NCI-H1092 (cell line): ENCODE measurements at regions not wholly inside any gene's neighbourhood (a gene's known extent, or its start where the extent isn't known, plus 50 kb on each side); places are given as distances from the start of the nearest gene placed in this dataset.
A peak's percentile ranks its signal among the peaks of the same experiment; 100 is the strongest.

Source experiments
- DNase-seq: peaks from one replicate; lab custom pipeline; 2025; lab: John Stamatoyannopoulos, UW

- DNase-seq, result no peak
Observed at GRCh38 chr9:16312962-16313546, 557.4 kb downstream of the BNC2 start.

GRCh38 chr9:16314476-16314875, 556.0 kb downstream of the BNC2 start:
- DNase-seq, result no peak

- no peak for DNase-seq
Observed at GRCh38 chr9:16315720-16316119, 554.8 kb downstream of the BNC2 start.

- peak; percentile 12 for DNase-seq
Observed at GRCh38 chr9:16316456-16316855, 554.0 kb downstream of the BNC2 start.

- DNase-seq, result no peak
Observed at GRCh38 chr9:16316911-16317817, 553.3 kb downstream of the BNC2 start.

- peak; percentile 79 for DNase-seq
Observed at GRCh38 chr9:16318516-16319060, 551.9 kb downstream of the BNC2 start.

- no peak for DNase-seq
Observed at GRCh38 chr9:16319646-16320045, 550.8 kb downstream of the BNC2 start.

DNA sequence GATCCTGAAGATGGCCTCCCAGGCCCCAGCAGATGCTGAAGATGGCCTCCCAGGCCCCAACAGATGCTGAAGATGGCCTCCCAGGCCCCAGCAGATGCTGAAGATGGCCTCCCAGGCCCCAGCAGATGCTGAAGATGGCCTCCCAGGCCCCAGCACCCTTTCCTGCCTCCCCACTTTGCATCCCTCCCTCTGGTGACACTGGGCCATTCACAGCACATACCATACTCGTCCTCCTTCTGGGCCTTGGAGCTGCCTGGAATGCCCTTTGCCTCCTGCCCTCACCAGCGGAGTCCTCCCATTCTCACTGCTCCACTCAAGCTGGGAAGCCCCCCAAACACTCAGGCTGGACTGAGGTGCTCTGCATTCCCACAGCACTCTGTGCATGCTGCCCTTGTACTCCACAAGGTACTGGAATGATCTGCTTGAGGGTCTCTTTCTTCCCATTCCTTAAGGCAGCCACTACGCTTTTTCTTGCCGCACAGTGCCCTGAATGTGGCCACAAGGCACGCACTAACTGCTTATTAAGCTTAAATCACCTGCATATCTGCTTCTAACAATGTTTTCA, 550.0 kb downstream of the BNC2 start:
- DNase-seq, result no peak

DNA sequence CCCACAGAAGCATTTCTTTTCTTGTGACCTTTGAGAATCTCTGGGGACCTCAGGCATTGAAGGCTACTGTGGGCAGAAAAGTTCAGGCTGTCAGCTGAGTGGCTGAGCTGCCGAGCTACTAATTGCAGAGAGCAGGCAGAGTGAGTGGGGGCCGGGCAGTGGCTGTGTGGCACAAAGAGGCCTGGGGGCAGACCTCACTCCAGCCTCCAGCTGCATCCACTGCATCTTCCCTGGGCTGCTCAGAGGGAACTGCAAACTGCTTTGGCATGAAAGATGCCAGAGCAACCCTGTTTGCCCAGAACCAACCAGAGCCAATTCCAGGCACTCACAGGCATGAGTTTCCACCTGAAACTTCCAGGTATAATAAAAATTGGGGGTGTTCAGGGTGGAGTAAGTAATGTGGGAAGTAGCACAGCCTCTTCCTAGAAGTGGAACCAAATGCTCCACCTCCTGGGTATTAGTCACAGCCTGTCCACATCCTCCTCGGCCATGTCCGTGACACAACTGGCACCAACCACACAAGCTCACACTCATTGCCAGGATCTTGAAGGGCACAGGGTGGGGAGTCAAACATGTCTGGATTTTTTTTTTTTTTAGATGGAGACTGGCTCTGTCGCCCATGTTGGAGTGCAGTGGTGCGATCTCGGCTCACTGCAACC, 548.9 kb downstream of the BNC2 start:
- no peak for DNase-seq

DNA sequence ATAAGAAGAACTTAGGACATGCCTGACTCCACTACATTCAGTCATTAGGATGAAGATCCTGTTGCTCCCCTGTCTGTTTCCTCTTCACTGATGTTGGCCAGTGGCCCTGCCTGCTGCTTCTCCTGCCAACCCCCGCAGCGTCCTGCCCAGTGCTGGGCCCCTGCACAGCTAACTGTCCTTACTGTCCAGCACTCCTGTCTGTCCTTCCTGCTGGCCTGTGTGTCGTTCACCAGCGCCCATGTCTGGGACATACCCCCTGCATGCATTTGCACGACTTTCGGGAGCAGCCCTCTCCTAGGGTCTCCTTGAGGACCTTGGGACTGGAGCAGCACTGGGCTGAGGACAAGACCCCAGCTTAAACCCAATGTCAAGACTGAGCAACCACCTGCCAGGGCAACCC, 547.6 kb downstream of the BNC2 start:
- no peak for DNase-seq

DNA sequence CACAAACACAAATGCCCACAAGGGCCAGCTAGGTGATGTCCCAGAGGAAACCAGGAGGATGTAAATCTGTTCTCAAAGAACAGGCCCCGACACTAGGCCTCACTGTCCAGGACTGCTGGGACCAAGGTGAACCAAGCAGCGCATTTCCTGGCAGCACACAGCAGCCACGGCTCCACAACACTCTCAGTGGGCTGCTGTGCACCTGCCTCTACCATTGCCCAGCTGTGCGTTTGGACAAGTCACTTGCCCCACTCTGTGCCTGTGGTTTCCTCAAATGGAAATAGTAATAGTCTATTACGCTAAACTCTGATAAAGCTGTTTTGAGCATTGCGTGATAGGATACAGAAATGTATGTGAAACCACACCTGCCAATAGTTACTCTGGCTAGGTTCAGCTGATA, 544.5 kb downstream of the BNC2 start:
- no peak for DNase-seq

DNA sequence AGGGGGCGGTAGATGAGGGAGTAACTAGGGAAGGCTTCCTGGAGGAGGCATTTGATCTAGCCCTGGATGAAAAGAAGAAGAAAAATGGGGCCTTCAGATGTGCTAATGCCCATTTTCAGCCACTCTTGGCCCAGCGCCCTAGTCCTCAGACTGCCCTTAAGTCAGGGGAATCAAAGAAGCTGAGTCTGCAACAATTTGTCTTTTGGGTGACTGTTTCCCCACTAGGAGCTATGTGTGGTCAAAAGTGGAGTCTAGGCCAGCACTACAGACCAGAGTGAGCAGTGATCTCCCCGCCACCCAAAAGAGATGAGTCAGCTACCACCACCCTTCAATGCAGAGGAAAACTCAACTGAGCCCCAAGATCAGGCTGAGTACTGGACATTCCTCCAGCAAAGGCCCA, 542.1 kb downstream of the BNC2 start:
- no peak for DNase-seq

DNA sequence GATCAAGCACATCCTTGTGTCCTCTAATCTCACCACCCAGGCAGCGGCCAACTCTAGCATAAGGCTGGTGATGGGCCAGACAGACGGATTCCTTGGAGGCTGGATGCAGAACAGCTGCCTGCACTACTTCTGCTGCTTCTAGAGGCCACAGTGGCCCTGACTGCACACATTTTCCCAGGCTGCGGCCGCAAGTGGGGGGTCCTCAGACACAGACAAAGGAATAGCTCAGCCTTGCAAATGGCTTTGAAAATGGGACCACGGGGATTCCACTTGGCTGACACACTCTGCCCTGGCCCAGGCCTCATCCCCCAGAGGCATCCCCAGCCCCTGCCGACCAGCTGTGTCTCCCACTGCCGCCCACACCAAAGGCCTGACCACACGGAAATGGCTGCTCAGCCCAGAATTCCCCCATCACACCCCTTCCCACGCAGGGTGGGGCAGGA, 540.8 kb downstream of the BNC2 start:
- DNase-seq, result no peak

DNA sequence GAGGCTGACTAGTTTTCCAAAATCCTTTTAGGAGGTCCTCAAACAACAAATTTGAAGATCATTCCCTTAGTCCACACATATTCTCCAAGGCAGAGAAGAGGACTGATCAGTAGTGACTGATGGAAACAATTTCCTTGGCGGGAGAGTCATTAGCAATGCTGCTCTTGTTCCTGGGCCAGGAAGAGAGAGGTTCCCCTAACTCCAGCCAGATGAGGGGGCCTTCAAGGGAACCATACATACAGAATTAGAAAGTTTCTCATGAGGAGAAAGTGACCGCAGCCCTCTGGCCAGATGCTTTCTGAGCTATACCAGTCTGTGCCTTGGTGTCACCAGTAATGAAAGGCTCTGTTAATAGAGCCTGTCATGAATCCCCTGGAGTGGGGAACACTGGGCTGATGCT, 539.4 kb downstream of the BNC2 start:
- no peak for DNase-seq

- DNase-seq, result no peak
Observed at GRCh38 chr9:16331527-16331926, 538.9 kb downstream of the BNC2 start.

DNA sequence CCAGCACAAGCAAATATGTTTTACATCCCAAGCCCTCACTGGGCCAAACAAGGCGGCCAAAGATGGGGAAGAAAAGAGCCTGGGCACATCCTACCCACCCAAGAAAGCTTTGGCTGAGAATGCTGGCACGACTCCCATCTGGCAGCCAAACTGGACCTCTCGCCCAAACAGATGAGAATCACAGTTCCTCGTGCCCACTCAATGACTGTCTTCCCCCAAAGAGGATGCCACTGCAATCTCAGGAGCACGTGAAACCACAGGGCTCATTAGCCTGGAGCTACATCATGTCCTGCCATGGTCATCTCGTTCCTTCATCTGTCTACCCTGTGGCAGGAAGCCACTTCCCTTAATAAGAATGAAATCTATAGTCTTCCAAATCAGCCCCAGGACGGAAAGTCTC, 536.8 kb downstream of the BNC2 start:
- no peak for DNase-seq

- DNase-seq, result no peak
Observed at GRCh38 chr9:16335788-16336580, 534.5 kb downstream of the BNC2 start.

- no peak for DNase-seq
Observed at GRCh38 chr9:16336833-16337232, 533.6 kb downstream of the BNC2 start.

DNA sequence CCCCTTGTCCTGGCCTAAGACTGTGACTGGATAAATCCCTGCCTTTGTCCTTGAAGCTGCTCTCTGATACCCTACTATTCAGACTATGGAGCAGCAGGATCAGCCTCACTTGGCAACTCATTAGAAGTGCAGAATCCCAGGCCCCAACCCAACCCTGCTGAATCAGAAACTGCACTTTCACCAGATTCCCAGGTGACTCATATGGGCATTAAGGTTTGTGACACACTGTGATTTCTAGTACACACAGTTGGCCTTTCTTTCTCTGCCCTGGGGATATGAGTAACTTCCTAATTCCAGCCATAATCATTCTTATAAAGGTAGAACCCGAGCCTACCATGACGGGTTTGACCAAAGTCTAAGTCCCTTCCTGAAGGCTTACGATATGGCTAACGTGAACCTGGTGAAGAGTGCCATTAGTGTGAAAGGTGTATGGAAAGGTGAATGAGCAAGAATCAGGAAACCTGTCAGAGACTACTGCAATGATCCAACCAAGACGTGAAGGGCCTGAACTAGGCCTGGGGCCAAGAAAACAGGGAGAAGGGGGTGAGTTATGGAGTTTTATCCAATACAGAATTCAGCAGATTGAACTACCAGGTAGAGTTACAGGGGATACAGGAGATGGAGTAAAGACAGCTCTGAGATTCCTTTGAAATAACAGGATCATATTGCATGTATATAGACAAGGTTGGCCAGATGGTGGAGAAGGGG, 533.0 kb downstream of the BNC2 start:
- DNase-seq, result no peak

DNA sequence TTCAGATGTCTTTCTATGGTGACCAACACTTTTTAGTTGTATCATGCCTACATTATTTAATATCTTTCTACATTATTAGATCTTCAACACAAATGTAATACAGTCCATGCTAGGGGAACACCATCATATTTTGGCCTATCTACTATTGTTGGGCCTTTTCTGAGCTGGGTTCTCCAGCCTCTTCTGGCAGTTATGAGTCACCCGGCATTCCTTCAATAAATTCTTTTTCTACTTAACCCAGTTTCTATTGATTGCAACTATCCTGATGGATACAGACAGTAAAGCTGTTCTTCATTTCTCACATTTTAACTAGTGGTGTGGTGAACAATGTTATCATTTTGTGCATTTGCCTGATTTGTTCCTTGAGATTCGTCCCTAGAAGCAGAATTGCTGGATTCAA, 529.3 kb downstream of the BNC2 start:
- no peak for DNase-seq
